ENCODE measurements at regions not wholly inside any gene's neighbourhood (a gene's known extent, or its start where the extent isn't known, plus 50 kb on each side); places are given as distances from the start of the nearest gene placed in this dataset.

GRCh38 chr9:17876687-17877086, 297.8 kb downstream of the SH3GL2 start:
- TF ChIP-seq POLR2A (IDR thresholded peaks at IDR 0.05): no peak
- no peak for TF ChIP-seq CTCF (IDR thresholded peaks at IDR 0.05)
- peaks cover 0 to 4% (median 0%) of the 10 kb centered on the region in 12 donors for H3K9me3 ChIP-seq
- no peaks in the 10 kb centered on the region for H3K36me3 ChIP-seq
- H3K27me3 ChIP-seq: no peaks in the 10 kb centered on the region
- DNase-seq (no peak), ATAC-seq (no peak)
- no peaks in the 10 kb centered on the region for H3K4me1 ChIP-seq
- WGBS, 4 donors: 85 to 89% (median 87%) methylated on average over 3 of the region's 3 CpGs
- H3K4me3 ChIP-seq: no peak overlapping the region
- intact Hi-C loops (cut with DNase I): no loop called here
- H3K27ac ChIP-seq: no peak overlapping the region

- Histone ChIP-seq H3K4me3 (no peak overlapping the region), H3K27ac (no peak overlapping the region), H3K36me3 (no peaks in the 10 kb centered on the region), H3K4me1 (no peaks in the 10 kb centered on the region), H3K9me3 (peaks cover 0 to 4% (median 0%) of the 10 kb centered on the region in 12 donors), H3K27me3 (no peaks in the 10 kb centered on the region)
- no peak for TF ChIP-seq CTCF (IDR thresholded peaks at IDR 0.05)
- TF ChIP-seq POLR2A (IDR thresholded peaks at IDR 0.05): no peak
- no peak for ATAC-seq
- DNase-seq: no peak
- 76 to 85% (median 84%) methylated on average over 3 of the region's 3 CpGs for WGBS, 4 donors
- intact Hi-C loops (cut with DNase I): no loop called here
Measured at GRCh38 chr9:17878810-17879370, 300.0 kb downstream of the SH3GL2 start.

- Histone ChIP-seq H3K27ac (no peak overlapping the region), H3K4me1 (no peaks in the 10 kb centered on the region), H3K36me3 (no peaks in the 10 kb centered on the region), H3K27me3 (no peaks in the 10 kb centered on the region), H3K9me3 (peaks cover 0 to 4% (median 0%) of the 10 kb centered on the region in 12 donors), H3K4me3 (no peak overlapping the region)
- DNase-seq: no peak
- 71 to 80% (median 73%) methylated on average over 9 of the region's 9 CpGs for WGBS, 4 donors
- intact Hi-C loops (cut with DNase I): no loop called here
- TF ChIP-seq POLR2A (IDR thresholded peaks at IDR 0.05): no peak
- no peak for TF ChIP-seq CTCF (IDR thresholded peaks at IDR 0.05)
- ATAC-seq: no peak
Measured at GRCh38 chr9:17881371-17881770, 302.5 kb downstream of the SH3GL2 start.

- Histone ChIP-seq H3K27me3 (no peaks in the 10 kb centered on the region), H3K4me1 (no peaks in the 10 kb centered on the region), H3K27ac (no peak overlapping the region), H3K36me3 (no peaks in the 10 kb centered on the region), H3K9me3 (peaks cover 0 to under 1% (median 0%) of the 10 kb centered on the region in 12 donors), H3K4me3 (no peak overlapping the region)
- intact Hi-C loops (cut with DNase I): no loop called here
- ATAC-seq (no peak), DNase-seq (no peak)
- no peak for TF ChIP-seq POLR2A (IDR thresholded peaks at IDR 0.05)
- TF ChIP-seq CTCF (IDR thresholded peaks at IDR 0.05): no peak
- WGBS, 4 donors: 68 to 80% (median 75%) methylated on average over 2 of the region's 2 CpGs
Measured at GRCh38 chr9:17882688-17883594, 304.1 kb downstream of the SH3GL2 start.

All from heart left ventricle (tissue), 16 donors.